WERI-Rb-1 (cell line): ENCODE measurements at regions not wholly inside any gene's neighbourhood (a gene's known extent, or its start where the extent isn't known, plus 50 kb on each side); places are given as distances from the start of the nearest gene placed in this dataset.

Experiments used
- DNase-seq: peaks from one replicate; pipeline ENCODE4 v3.0.0-alpha.2; 2020
- H3K27ac ChIP-seq: fragments of 250-450 bp; sonication (Bioruptor Pico); 2 replicates; pipeline ENCODE4 v1.5.1; 2020; ENCODE audit warnings: mild to moderate bottlenecking, moderate library complexity
- H3K27me3 ChIP-seq: fragments of 250-450 bp; sonication (Bioruptor Pico); 2 replicates; pipeline ENCODE4 v1.5.1; 2021; ENCODE audit warnings: mild to moderate bottlenecking, low read depth, moderate library complexity; ENCODE audit not compliant: insufficient read depth, severe bottlenecking
- H3K36me3 ChIP-seq: fragments of 250-450 bp; sonication (Bioruptor Pico); 2 replicates; pipeline ENCODE4 v1.5.1; 2020; ENCODE audit warnings: mild to moderate bottlenecking, moderate library complexity
- H3K4me3 ChIP-seq: 2 replicates; pipeline ENCODE4 v1.5.1; 2011; ENCODE audit warnings: low read depth, mild to moderate bottlenecking, control low read depth, low read length
- H3K9me3 ChIP-seq: fragments of 250-450 bp; sonication (Bioruptor Pico); 2 replicates; pipeline ENCODE4 v1.5.1; 2021; ENCODE audit warnings: mild to moderate bottlenecking, moderate library complexity; ENCODE audit not compliant: severe bottlenecking
- CTCF ChIP-seq: IDR thresholded peaks from 2 replicates; pipeline ENCODE4 v1.5.1; 2011; ENCODE audit warnings: low read depth, mild to moderate bottlenecking, control low read depth, inconsistent platforms, low read length

- H3K4me3 ChIP-seq = no peak overlapping the region
- TF ChIP-seq CTCF = no peak
- H3K9me3 ChIP-seq = no peaks in the 10 kb centered on the region
- peak; percentile 42 for DNase-seq
- no peaks in the 10 kb centered on the region for H3K27me3 ChIP-seq
- no peaks in the 10 kb centered on the region for H3K36me3 ChIP-seq
- no peak overlapping the region for H3K27ac ChIP-seq
Observed at GRCh38 chr19:33946535-33947264, 150.0 kb downstream of the KCTD15 start.

GRCh38 chr19:33947265-33947964 is 150.7 kb downstream of the KCTD15 start:
- DNase-seq = no peak
- Histone ChIP-seq H3K4me3 (no peak overlapping the region), H3K36me3 (no peaks in the 10 kb centered on the region), H3K9me3 (no peaks in the 10 kb centered on the region), H3K27ac (no peak overlapping the region), H3K27me3 (no peaks in the 10 kb centered on the region)
- no peak for TF ChIP-seq CTCF

GRCh38 chr19:33948651-33949335 is 152.1 kb downstream of the KCTD15 start:
- Histone ChIP-seq H3K27ac (no peak overlapping the region), H3K4me3 (no peak overlapping the region), H3K27me3 (no peaks in the 10 kb centered on the region), H3K36me3 (no peaks in the 10 kb centered on the region), H3K9me3 (no peaks in the 10 kb centered on the region)
- no peak for TF ChIP-seq CTCF
- DNase-seq = no peak

GRCh38 chr19:33950091-33950750 is 153.6 kb downstream of the KCTD15 start:
- Histone ChIP-seq H3K27ac (no peak overlapping the region), H3K27me3 (no peaks in the 10 kb centered on the region), H3K9me3 (no peaks in the 10 kb centered on the region), H3K36me3 (no peaks in the 10 kb centered on the region), H3K4me3 (no peak overlapping the region)
- no peak for TF ChIP-seq CTCF
- no peak for DNase-seq

- DNase-seq = no peak
- Histone ChIP-seq H3K4me3 (no peak overlapping the region), H3K27me3 (no peaks in the 10 kb centered on the region), H3K36me3 (no peaks in the 10 kb centered on the region), H3K27ac (no peak overlapping the region), H3K9me3 (no peaks in the 10 kb centered on the region)
- TF ChIP-seq CTCF = no peak
Observed at GRCh38 chr19:33953023-33953422, 156.4 kb downstream of the KCTD15 start.
